Pancreas (tissue), 10 donors: ENCODE measurements at regions not wholly inside any gene's neighbourhood (a gene's known extent, or its start where the extent isn't known, plus 50 kb on each side); places are given as distances from the start of the nearest gene placed in this dataset.

Source experiments
- ATAC-seq, 4 donors: fragments of 200-7000 bp; cut with Tn5 transposase; one replicate each; pipeline versions ENCODE4 v1.8.0 to v1.9.1; 2020; ENCODE audit warnings: mild to moderate bottlenecking in 4 of 4, moderate library complexity in 4 of 4
- DNase-seq, 6 donors: peaks; one replicate each; pipeline ENCODE4 v3.0.0-alpha.2; 2020
- FAIRE-seq: peaks from 2 replicates; lab custom pipeline; 2012; peaks lifted over from hg19 to GRCh38; lab: Jason Lieb, UNC
- H3K27ac ChIP-seq, 4 donors: fragments of 200-600 bp; sonication (generic); 1 replicate in 3 of 4; 2 replicates in 1 of 4; pipeline versions ENCODE4 v1.5.0 to v1.8.0; 2020
- H3K27me3 ChIP-seq, 4 donors: fragments of 200-600 bp; one replicate each; pipeline ENCODE4 v1.8.0; 2021
- H3K36me3 ChIP-seq, 3 donors: fragments of 200-600 bp; sonication (generic) in 1 of 3; one replicate each; pipeline versions ENCODE4 v1.5.0 to v1.8.0; 2020 to 2021
- H3K4me1 ChIP-seq, 3 donors: fragments of 200-600 bp; one replicate each; pipeline ENCODE4 v1.8.0; 2021
- H3K4me3 ChIP-seq, 4 donors: fragments of 200-600 bp; sonication (generic) in 2 of 4; one replicate each; pipeline versions ENCODE4 v1.5.0 to v1.8.0; 2020 to 2021
- H3K9me3 ChIP-seq, 4 donors: fragments of 200-600 bp; one replicate each; pipeline ENCODE4 v1.8.0; 2021
- CTCF ChIP-seq, 4 donors: fragments of 200-600 bp; sonication (generic) in 3 of 4; IDR thresholded peaks; one replicate each; pipeline versions ENCODE4 v1.5.0 to v1.8.0; 2021; ENCODE audit warnings: antibody characterized with exemption in 4 of 4
- WGBS, 2 donors: extraction: QIAGEN DNeasy Blood & Tissue Kit; methylation state at CpG; one replicate each; pipeline ENCODE4 v1.1.7; 2013; 5-methylcytosine and 5-hydroxymethylcytosine counted together
- intact Hi-C, 3 donors: fragments of 100-400 bp; cut with DNase I; formaldehyde crosslinking; loops; one replicate each; pipeline versions ENCODE4 v1.11.1 to v1.14.2; 2022
- donor health status: healthy with polysubstance abuse.
- donor health status: DM: no; HTN: no; CAD: no; lungs with moderate emphysema.
- donor health status: DM: no; HTN: no; CAD: no.
- donor health status: control.
- donor health status: control.
- donor health status: Bipolar disorder and iron deficiency.
- donor health status: DM: yes; HTN: yes; CAD: no.
- donor health status: DM: no; HTN: no; CAD: no.
- donor health status: DM: no; HTN: no; CAD: no.
- donor health status: DM: yes; HTN: yes; CAD: no.

GRCh38 chrX:13939741-13940597, 89.7 kb downstream of the GEMIN8 start:
- intact Hi-C loops: no loop called here
- no peaks in the 10 kb centered on the region for H3K4me1 ChIP-seq
- ATAC-seq (no peak), DNase-seq (no peak), FAIRE-seq (peak; percentile 53)
- H3K27me3 ChIP-seq: peaks cover 0 to 10% (median 2%) of the 10 kb centered on the region in 4 donors
- no peak for TF ChIP-seq CTCF (IDR thresholded peaks at IDR 0.05)
- 43 to 51% methylated on average over 6 of the region's 6 CpGs for WGBS, 2 donors
- no peaks in the 10 kb centered on the region for H3K36me3 ChIP-seq
- no peak overlapping the region for H3K4me3 ChIP-seq
- H3K9me3 ChIP-seq: no peaks in the 10 kb centered on the region
- H3K27ac ChIP-seq: no peak overlapping the region

GRCh38 chrX:13938829-13939530, 90.7 kb downstream of the GEMIN8 start:
- Histone ChIP-seq H3K4me3 (peak overlapping the region; percentile 24 to 61 (median 44)), H3K36me3 (no peaks in the 10 kb centered on the region), H3K27ac (no peak overlapping the region), H3K4me1 (no peaks in the 10 kb centered on the region), H3K9me3 (no peaks in the 10 kb centered on the region), H3K27me3 (peaks cover 0 to 10% (median 2%) of the 10 kb centered on the region in 4 donors)
- FAIRE-seq (no peak), ATAC-seq (no peak), DNase-seq (no peak)
- WGBS, 2 donors: 15 to 25% methylated on average over 29 of the region's 29 CpGs
- no peak for TF ChIP-seq CTCF (IDR thresholded peaks at IDR 0.05)
- intact Hi-C loops: no loop called here

DNA sequence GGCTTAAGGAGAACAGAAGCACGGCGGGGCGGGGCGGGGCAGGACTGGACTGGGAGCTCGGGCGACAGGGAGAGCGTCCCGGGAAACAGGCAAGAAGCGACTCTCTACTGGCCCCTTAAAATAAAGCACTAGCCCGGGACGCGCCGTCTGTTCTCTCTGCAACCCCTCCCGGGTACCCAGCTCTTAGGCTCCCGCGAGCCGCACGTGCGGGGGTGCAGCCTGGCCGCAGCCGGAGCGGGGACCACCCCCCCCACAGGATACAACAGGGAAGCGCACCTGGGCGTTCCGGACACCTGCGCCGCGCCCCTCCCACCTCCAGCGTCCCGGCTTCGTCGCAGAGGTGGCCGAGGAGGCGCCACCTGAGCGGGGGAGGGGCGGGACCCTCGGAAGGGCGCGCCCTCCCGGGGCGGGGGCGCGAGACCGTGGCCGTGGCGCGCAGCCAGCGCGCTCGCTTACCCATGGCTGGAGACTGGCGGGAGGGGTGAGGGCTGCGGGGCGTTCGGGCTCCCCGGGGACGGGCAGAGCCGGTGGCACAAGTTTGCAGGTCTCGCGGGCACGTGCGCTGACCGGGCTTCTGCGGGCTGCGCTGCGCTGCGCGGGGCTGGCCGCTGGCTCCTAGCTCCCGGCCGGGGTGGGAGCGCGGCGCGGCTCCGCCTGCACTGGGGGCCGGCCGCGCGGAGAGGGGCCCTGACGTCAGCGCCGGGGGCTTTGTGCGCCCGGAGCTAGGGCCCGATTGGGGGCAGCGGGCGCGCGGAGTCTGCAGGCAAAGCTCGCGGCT, 91.5 kb downstream of the GEMIN8 start:
- Histone ChIP-seq H3K27me3 (peaks cover 0 to 10% (median 2%) of the 10 kb centered on the region in 4 donors), H3K36me3 (no peaks in the 10 kb centered on the region), H3K4me3 (peak overlapping the region; percentile 24 to 61 (median 44)), H3K9me3 (no peaks in the 10 kb centered on the region), H3K4me1 (no peaks in the 10 kb centered on the region), H3K27ac (no peak overlapping the region)
- ATAC-seq: peak; percentile 75 to 89 (median 80)
- WGBS, 2 donors: 1 to 3% methylated on average over 59 to 91 of the region's 91 CpGs
- no peak for TF ChIP-seq CTCF (IDR thresholded peaks at IDR 0.05)
- intact Hi-C loops: no loop called here
- FAIRE-seq: no peak
- DNase-seq: peak; percentile 33 to 84 (median 49)

- DNase-seq: no peak
- H3K9me3 ChIP-seq: no peaks in the 10 kb centered on the region
- no peak overlapping the region for H3K27ac ChIP-seq
- H3K36me3 ChIP-seq: no peaks in the 10 kb centered on the region
- 6 to 7% methylated on average over 27 of the region's 27 CpGs for WGBS, 2 donors
- peak; percentile 29 to 63 (median 58) for ATAC-seq
- no peaks in the 10 kb centered on the region for H3K4me1 ChIP-seq
- peak overlapping the region; percentile 24 to 61 (median 44) for H3K4me3 ChIP-seq
- no peak for TF ChIP-seq CTCF (IDR thresholded peaks at IDR 0.05)
- intact Hi-C loops: no loop called here
- H3K27me3 ChIP-seq: peaks cover 0 to 10% (median 2%) of the 10 kb centered on the region in 4 donors
- FAIRE-seq: no peak
Observed at GRCh38 chrX:13937370-13938050, 92.2 kb downstream of the GEMIN8 start.
